ENCODE measurements at regions not wholly inside any gene's neighbourhood (a gene's known extent, or its start where the extent isn't known, plus 50 kb on each side); places are given as distances from the start of the nearest gene placed in this dataset.

- Histone ChIP-seq H3K23ac (ENCODE audit: insufficient read length) (no peak overlapping the region), H2BK15ac (ENCODE audit: low read length) (no peak overlapping the region), H2BK20ac (ENCODE audit: low read length) (no peak overlapping the region), H3K79me1 (ENCODE audit: low read depth, low read length) (no peaks in the 10 kb centered on the region), H4K5ac (ENCODE audit: insufficient read length, low read depth, low read length) (no peak overlapping the region), H4K8ac (ENCODE audit: extremely low read depth, insufficient read depth, low read length) (no peak overlapping the region), H3K27me3 (replicated peaks in 1 of 4; ENCODE audit: control insufficient read depth in 3 of 4, extremely low read depth in 1 of 4, insufficient read depth in 3 of 4, low read length in 3 of 4) (no peaks in the 10 kb centered on the region), H2BK120ac (replicated peaks; ENCODE audit: low read depth, low read length) (no peak overlapping the region), H4K91ac (replicated peaks; ENCODE audit: insufficient read length, low read length) (no peak overlapping the region), H3K36me3 (ENCODE audit: control insufficient read depth in 2 of 4, insufficient read depth in 4 of 4, low read length in 3 of 4) (no peaks in the 10 kb centered on the region), H3K18ac (ENCODE audit: extremely low read depth, low read length) (no peak overlapping the region), H2BK12ac (ENCODE audit: low read depth, low read length) (no peak overlapping the region), H3K4ac (replicated peaks; ENCODE audit: insufficient read length, low read depth, low read length) (no peak overlapping the region), H3K14ac (ENCODE audit: insufficient read length) (no peak overlapping the region), H3K4me3 (ENCODE audit: extremely low read depth in 1 of 4, insufficient read depth in 2 of 4, low read depth in 3 of 4, low read length in 4 of 4) (no peak overlapping the region), H2AFZ (ENCODE audit: low read length) (no peak overlapping the region), H2BK5ac (ENCODE audit: low read depth, low read length) (no peak overlapping the region), H3K9me3 (ENCODE audit: insufficient read depth in 2 of 2, low read depth in 1 of 2, low read length in 1 of 2) (peaks cover 2 to 7% of the 10 kb centered on the region in 2 experiments; a peak in 1 of 4 replicates), H4K20me1 (replicated peaks in 1 of 2; ENCODE audit: control insufficient read depth in 1 of 2, insufficient read depth in 2 of 2, low read length in 2 of 2) (no peaks in the 10 kb centered on the region), H3K56ac (replicated peaks; ENCODE audit: insufficient read length, low read depth, low read length) (no peak overlapping the region), H3K9ac (replicated peaks in 1 of 4; ENCODE audit: extremely low read depth in 1 of 4, low read depth in 3 of 4, low read length in 3 of 4) (no peak overlapping the region), H3K4me2 (ENCODE audit: insufficient read depth in 1 of 2, low read depth in 2 of 2, low read length in 2 of 2) (no peak overlapping the region), H3K27ac (ENCODE audit: low read depth, low read length) (no peak overlapping the region), H2AK5ac (ENCODE audit: low read depth, low read length) (no peak overlapping the region), H3K23me2 (ENCODE audit: low read depth, low read length) (no peaks in the 10 kb centered on the region), H3K4me1 (replicated peaks in 1 of 4; ENCODE audit: control insufficient read depth in 3 of 4, insufficient read depth in 4 of 4, low read length in 3 of 4) (no peaks in the 10 kb centered on the region), H3K79me2 (ENCODE audit: control insufficient read depth in 1 of 2, insufficient read depth in 2 of 2, low read length in 2 of 2) (no peaks in the 10 kb centered on the region)
- FAIRE-seq (no peak), DNase-seq (ENCODE audit: low read depth in 1 of 2, low spot score in 2 of 2) (no peak)
- TF ChIP-seq CTCF (IDR thresholded peaks at IDR 0.05; ENCODE audit: control extremely low read depth in 1 of 3, insufficient read depth in 1 of 3, low read depth in 1 of 3, low read length in 3 of 3) (no peak), TEAD4 (IDR thresholded peaks at IDR 0.05; ENCODE audit: low read depth, low read length) (no peak), POLR2A (IDR thresholded peaks at IDR 0.05; ENCODE audit: control extremely low read depth in 1 of 2, low read depth in 2 of 2, low read length in 2 of 2) (no peak), RXRA (IDR thresholded peaks at IDR 0.05; ENCODE audit: insufficient read depth, low read depth, low read length) (no peak), YY1 (IDR thresholded peaks at IDR 0.05; ENCODE audit: low read depth, low read length) (no peak)
- WGBS, 2 experiments (ENCODE audit: extremely low coverage in 1 of 2, insufficient coverage in 1 of 2, insufficient read length in 1 of 2, insufficient replicate concordance in 2 of 2, low coverage in 1 of 2, low lambda C conversion rate in 2 of 2, missing lambda C conversion rate in 1 of 2): 92% methylated on average over 1 of the region's 1 CpG; no CpG with 5 or more reads in 1 of the 2 experiments
- CTCF ChIA-PET (ENCODE audit: partially characterized antibody): no interaction called here
- POLR2A ChIA-PET (ENCODE audit: partially characterized antibody): no interaction called here
Observed at GRCh38 chr15:79721256-79721655, 175.6 kb downstream of the MTHFS start.

Measured in H1 (cell line).